Activated CD4-positive, alpha-beta T cell treated with anti-CD3 and anti-CD28 coated beads, Interleukin-2, amount 50 U/mL, for 4 hours (primary cell): ENCODE measurements at regions not wholly inside any gene's neighbourhood (a gene's known extent, or its start where the extent isn't known, plus 50 kb on each side); places are given as distances from the start of the nearest gene placed in this dataset.

Source experiments
- DNase-seq, 2 experiments: peaks; one replicate each; pipeline ENCODE4 v3.0.0-alpha.2; 2020

- DNase-seq = no peak
Measured at GRCh38 chr1:193339401-193339800, 153.0 kb upstream of the B3GALT2 start.

- DNase-seq = no peak
Measured at GRCh38 chr1:193338194-193338593, 151.8 kb upstream of the B3GALT2 start.

DNA sequence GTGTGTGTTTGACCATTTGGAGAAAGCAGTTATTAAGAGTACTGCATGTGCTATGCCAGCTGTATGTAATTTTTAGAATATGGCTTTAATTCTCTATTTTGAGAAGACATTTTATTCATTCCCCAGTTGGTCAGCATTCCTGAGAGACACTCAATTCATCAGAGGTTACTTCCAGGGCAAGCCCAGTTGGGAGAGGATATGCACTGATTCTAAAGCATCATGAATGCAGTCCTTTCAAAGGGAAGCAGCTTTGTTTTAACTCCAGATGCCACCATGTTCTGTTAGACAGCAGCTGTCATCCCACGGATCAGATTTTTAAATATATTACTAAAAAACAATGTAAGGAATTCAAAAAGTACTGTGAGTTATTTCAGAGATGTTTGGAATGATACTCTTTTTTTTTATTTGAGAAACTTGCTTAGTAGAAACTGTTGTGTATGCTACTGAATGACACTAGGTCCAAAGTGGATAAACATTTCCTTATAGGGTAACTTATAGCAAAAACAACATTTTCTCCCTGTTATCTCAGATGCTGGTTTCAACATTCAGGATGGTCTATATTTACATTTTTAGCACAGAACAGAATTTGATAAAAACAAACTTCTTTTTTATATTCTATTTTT is 149.5 kb upstream of the B3GALT2 start:
- DNase-seq = no peak

DNA sequence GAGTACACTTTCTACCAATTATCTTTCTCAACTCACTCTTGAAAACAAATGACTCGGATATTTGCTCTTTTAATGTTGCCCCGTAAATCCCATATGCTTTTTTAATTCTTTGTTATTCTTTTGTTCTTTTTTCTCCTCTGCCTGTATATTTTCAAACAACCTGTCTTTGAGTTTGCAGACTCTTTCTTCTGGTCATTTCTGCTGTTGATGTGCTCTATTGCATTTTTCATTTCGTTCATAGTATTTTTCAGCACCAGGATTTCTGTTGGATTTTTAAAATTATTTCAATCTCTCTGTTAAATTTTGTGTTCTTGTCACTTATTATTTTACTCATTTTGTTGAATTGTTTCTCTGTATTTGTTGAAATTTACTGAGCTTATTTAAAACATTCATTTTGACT is 146.8 kb upstream of the B3GALT2 start:
- no peak for DNase-seq

DNA sequence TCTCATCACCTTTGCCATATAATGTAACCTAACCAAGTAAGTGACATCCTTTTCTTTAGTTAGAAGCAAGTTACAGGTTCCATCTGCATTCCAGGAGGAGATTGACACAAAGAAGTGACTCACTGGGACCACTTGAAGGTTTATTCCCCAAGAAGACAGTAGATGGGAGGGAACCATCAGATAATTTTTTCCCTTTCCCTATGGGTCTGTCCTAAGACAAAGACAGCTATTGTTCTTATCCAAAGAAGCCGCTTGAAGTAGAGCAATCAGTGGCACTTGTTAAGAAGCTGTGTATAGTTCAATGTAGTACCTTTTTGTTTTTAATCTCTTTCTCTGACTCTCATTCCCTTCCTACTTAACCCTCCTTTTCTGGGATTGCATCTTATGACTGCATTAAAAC is 139.9 kb upstream of the B3GALT2 start:
- DNase-seq = no peak

- no peak for DNase-seq
Measured at GRCh38 chr1:193325771-193326170, 139.4 kb upstream of the B3GALT2 start.

GRCh38 chr1:193325042-193325441 is 138.6 kb upstream of the B3GALT2 start:
- DNase-seq = no peak

- no peak for DNase-seq
Measured at GRCh38 chr1:193322211-193322610, 135.8 kb upstream of the B3GALT2 start.

DNA sequence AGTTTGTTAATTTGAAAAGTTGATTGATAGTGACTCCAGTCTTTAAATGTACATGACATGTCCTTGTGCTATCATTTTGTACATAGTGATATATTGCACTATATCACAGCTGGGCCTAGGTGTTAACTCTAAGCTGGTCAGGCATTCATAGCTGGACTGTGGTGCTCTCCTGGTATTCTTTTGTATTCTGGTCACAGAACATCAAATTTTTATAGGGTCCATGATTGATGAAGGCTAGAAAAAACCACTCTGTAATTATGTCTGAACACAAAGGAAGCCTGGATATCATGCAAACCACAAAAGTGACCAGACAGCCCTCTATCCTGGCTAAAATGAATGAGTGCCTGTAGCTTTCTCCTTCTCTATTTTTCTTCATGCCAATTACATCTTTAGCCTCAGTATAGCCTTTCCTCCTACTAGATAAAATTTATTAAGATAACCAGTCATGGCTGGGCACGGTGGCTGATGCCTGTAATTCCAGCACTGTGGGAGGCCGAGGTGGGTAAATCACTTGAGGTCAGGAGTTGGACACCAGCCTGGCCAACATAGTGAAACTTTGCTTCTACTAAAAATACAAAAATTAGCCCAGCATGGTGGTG is 134.9 kb upstream of the B3GALT2 start:
- no peak for DNase-seq

DNA sequence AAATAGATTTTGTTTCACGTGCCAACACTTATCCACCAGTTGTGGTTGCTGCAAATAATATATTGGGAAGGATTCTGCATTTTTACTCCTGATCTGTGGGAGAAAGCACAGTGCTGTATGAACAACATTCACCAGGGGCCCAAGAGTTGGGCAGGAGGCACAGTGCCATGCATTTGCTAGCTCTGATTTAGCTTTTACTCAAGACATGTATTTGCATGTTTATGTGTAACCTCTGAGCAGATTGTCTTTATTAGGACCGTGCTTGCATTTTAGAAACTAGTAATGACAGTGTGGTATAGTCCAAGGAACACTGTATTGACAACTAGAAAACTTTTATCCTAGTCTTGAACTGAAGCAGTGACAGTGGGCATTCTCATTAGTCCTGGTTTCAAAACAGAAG is 133.9 kb upstream of the B3GALT2 start:
- DNase-seq = no peak

DNA sequence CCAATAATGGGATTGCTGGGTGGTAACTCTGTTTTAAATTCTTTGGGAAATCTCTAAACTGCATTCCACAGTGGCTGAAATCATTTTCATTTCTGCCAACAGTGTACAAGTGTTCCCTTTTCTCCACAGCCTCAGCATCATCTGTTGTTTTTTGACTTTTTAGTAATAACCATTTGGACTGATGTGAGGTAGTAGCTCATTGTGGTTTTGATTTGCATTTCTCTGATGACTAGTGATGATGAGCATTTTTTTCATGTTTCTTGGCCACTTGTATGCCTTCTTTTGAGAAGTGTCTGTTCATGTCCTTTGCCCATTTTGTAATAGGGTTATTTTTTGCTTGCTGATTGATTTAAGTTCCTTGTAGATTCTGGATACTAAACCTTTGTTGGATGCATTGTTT is 131.9 kb upstream of the B3GALT2 start:
- DNase-seq = no peak

DNA sequence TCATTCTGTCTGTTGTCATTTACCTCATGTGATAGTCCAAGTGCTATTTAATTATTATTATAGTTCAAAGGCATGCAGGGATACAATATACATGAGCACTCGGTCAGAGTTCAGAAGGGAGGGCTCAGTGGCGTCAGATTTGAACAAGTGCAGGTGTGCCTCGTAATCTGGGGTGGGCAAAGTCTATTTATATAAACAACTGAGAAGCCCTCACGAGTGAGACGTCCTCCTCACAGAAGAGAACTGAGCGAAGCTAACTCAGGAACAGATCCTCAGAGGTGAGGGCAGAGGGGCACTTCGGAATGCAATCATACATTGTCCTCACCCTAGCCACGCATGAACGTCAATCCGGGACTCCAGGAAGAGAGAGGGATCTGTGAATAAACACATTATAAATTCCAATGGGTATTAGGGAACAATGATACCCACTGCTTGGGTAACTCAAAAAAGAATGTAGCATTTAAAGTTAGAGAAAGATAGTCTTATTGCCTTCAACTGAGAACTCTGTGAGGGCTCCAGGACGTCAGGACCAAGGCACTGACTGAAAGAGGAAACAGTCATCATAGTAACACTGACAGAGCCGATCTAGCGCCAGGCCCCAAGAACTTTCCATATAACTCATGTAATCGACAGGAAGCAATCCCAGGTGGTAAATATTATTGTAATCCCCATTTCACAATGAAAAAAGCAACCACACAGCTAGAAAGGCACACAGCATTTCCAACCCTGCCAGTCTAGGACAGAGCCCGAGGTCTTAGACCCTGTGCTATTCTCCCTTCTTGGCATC is 127.1 kb upstream of the B3GALT2 start:
- no peak for DNase-seq

- DNase-seq = no peak
Measured at GRCh38 chr1:193312432-193312831, 126.0 kb upstream of the B3GALT2 start.

- no peak for DNase-seq
Measured at GRCh38 chr1:193311226-193311948, 125.0 kb upstream of the B3GALT2 start.

- no peak for DNase-seq
Measured at GRCh38 chr1:193310564-193310963, 124.2 kb upstream of the B3GALT2 start.

DNA sequence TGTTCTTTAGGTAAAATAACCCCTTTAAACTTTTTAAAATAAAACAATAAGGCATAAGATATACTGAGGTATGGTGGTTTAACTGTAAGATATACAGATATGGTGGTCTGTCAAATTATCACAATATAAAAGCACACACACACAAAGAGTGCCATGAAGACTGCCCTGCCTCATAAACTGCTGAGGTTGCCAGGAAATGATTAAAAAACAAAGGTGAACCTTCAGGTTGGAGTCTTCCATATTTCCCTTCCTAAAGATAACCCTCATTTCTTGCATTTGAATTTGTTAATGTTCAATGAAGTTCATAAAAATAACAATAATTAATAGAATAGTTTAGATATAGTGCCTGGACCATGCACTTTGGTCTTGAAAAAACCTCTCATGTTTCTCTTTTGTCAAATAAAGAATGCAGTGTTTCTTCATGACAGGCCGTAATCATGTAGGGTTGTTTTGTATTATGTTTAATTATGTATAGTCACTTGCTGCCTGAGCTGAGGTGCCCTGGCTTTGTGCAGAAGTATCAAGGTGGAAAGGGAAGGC is 123.6 kb upstream of the B3GALT2 start:
- DNase-seq = no peak

- DNase-seq = no peak
Measured at GRCh38 chr1:193308438-193308837, 122.0 kb upstream of the B3GALT2 start.

DNA sequence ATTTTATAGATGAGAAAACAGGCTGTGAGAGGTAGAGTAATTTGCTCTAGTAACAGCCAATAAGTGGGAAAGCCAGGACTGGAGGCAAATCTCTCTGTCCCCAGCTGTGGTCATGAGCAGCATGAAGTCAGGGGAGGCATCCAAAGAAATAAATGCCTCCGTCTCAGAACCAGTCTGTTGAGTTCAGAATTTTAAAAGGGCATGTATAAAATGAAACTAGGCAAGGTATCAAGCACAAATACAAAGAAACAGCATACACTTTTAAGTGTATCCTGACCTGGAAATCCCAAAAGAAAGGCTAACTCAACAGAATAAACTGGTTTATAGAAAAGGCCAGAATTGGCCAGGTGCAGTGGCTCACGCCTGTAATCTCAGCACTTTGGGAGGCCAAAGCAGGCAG is 120.0 kb upstream of the B3GALT2 start:
- no peak for DNase-seq
